Adrenal gland (tissue), 9 donors: ENCODE measurements at regions not wholly inside any gene's neighbourhood (a gene's known extent, or its start where the extent isn't known, plus 50 kb on each side); places are given as distances from the start of the nearest gene placed in this dataset.

ENCODE experiments used
- DNase-seq, 7 donors: peaks; one replicate each; pipeline ENCODE4 v3.0.0-alpha.2; 2019 to 2020
- H3K27ac ChIP-seq, 5 donors: fragments of 200-600 bp; sonication (generic) in 4 of 5; 1 replicate in 3 of 5; 2 replicates in 2 of 5; pipeline versions ENCODE4 v1.5.1 to v1.8.0; 2016 to 2020; ENCODE audit warnings: mild to moderate bottlenecking in 1 of 5
- H3K27me3 ChIP-seq: fragments of 200-600 bp; 2 replicates; pipeline ENCODE4 v1.8.0; 2021
- H3K36me3 ChIP-seq, 2 donors: fragments of 200-600 bp; replicated peaks in 1 of 2; 1 replicate in 1 of 2; 2 replicates in 1 of 2; pipeline versions ENCODE4 v1.5.1 to v1.8.0; 2018 to 2022
- H3K4me1 ChIP-seq, 2 donors: fragments of 200-600 bp; replicated peaks in 1 of 2; 1 replicate in 1 of 2; 2 replicates in 1 of 2; pipeline versions ENCODE4 v1.5.1 to v1.8.0; 2018 to 2021
- H3K4me3 ChIP-seq, 4 donors: fragments of 200-600 bp; sonication (generic) in 3 of 4; one replicate each; pipeline ENCODE4 v1.5.1; 2016 to 2018
- H3K9me3 ChIP-seq, 3 donors: fragments of 200-600 bp; sonication (generic) in 1 of 3; replicated peaks in 1 of 3; 1 replicate in 2 of 3; 2 replicates in 1 of 3; pipeline versions ENCODE4 v1.5.1 to v1.8.0; 2016 to 2021
- POLR2A ChIP-seq, 2 donors: fragments of 450-650 bp; IDR thresholded peaks; one replicate each; pipeline ENCODE4 v1.6.1; 2017; ENCODE audit warnings: antibody characterized with exemption in 2 of 2, mild to moderate bottlenecking in 2 of 2, moderate library complexity in 1 of 2
- WGBS, 4 donors: extraction: QIAGEN DNeasy Blood & Tissue Kit in 2 of 4; methylation state at CpG; one replicate each; pipeline versions ENCODE4 v1.1.5 to v1.1.7; 2013 to 2017; 5-methylcytosine and 5-hydroxymethylcytosine counted together
- intact Hi-C, 2 donors: fragments of 100-400 bp; cut with DNase I; formaldehyde crosslinking; loops; one replicate each; pipeline versions ENCODE4 v1.14.1 to v1.15.0; 2022 to 2023
- TF ChIP-seq, protein P1 (sequence below), 6 experiments: fragments of 450-650 bp in 4 of 6; fragments of 200-600 bp in 2 of 6; sonication (generic) in 1 of 6; IDR thresholded peaks; 1 replicate in 5 of 6; 2 replicates in 1 of 6; pipeline versions ENCODE4 v1.5.1 to v1.8.0; 2016 to 2021; ENCODE audit warnings: antibody characterized with exemption in 6 of 6, mild to moderate bottlenecking in 2 of 6, moderate library complexity in 1 of 6
- donor health status: healthy with polysubstance abuse.
- donor health status: Bipolar disorder and iron deficiency.
- donor health status: DM: yes; HTN: yes; CAD: no.
- donor health status: DM: no; HTN: no; CAD: no.
- donor health status: DM: no; HTN: no; CAD: no.

DNA sequence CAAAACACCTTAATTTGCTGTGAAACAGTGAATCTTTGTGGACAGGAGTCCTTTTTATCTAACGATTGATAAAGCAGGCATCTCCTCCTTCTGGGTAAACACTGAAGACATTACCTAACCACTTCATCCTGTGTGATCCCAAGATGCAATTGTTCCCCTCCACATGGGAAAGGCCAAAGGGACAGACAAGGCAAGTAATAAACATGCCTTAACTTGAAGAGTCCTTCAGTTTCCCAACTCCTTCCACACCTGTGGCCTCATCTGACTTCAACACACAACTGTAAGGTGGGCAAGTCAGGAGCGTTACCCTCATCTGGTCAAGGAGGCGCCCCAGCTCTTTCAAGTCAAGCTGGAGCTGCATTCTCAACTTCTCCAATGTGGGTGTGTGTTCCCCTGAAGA lies 278.6 kb downstream of the ABCC12 start:
- Histone ChIP-seq H3K4me3 (no peak overlapping the region), H3K4me1 (no peaks in the 10 kb centered on the region), H3K27me3 (no peaks in the 10 kb centered on the region), H3K9me3 (no peaks in the 10 kb centered on the region), H3K36me3 (no peaks in the 10 kb centered on the region), H3K27ac (no peak overlapping the region)
- TF ChIP-seq POLR2A (IDR thresholded peaks at IDR 0.05): no peak
- TF ChIP-seq, protein P1, sequence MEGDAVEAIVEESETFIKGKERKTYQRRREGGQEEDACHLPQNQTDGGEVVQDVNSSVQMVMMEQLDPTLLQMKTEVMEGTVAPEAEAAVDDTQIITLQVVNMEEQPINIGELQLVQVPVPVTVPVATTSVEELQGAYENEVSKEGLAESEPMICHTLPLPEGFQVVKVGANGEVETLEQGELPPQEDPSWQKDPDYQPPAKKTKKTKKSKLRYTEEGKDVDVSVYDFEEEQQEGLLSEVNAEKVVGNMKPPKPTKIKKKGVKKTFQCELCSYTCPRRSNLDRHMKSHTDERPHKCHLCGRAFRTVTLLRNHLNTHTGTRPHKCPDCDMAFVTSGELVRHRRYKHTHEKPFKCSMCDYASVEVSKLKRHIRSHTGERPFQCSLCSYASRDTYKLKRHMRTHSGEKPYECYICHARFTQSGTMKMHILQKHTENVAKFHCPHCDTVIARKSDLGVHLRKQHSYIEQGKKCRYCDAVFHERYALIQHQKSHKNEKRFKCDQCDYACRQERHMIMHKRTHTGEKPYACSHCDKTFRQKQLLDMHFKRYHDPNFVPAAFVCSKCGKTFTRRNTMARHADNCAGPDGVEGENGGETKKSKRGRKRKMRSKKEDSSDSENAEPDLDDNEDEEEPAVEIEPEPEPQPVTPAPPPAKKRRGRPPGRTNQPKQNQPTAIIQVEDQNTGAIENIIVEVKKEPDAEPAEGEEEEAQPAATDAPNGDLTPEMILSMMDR (IDR thresholded peaks at IDR 0.05): no peak
- DNase-seq: no peak
- 86 to 92% (median 90%) methylated on average over 3 of the region's 3 CpGs for WGBS, 4 donors
- intact Hi-C loops: no loop called here

DNA sequence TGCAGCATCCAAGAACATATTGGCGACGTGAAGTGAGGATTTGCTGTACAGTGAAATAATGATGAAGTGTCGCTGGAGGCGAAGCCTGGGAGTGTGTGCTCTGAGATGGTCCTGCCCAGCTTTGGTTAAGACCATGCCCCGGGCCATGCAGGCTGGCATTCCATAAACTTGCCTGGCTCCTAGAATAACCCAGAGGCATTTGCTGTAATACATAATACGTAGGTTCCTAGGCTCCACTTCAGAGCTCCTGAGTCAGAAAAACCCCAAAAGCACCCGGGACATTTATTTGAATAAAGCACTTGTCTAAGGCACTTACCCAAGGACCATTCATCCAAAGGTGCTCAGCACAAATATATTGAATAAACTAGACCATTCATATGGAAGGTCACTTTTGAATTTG lies 279.3 kb downstream of the ABCC12 start:
- Histone ChIP-seq H3K27ac (no peak overlapping the region), H3K27me3 (no peaks in the 10 kb centered on the region), H3K4me3 (no peak overlapping the region), H3K9me3 (no peaks in the 10 kb centered on the region), H3K36me3 (no peaks in the 10 kb centered on the region), H3K4me1 (no peaks in the 10 kb centered on the region)
- intact Hi-C loops: no loop called here
- no peak for TF ChIP-seq POLR2A (IDR thresholded peaks at IDR 0.05)
- TF ChIP-seq, protein P1 (IDR thresholded peaks at IDR 0.05): no peak
- WGBS, 4 donors: 88 to 95% (median 90%) methylated on average over 7 of the region's 7 CpGs
- no peak for DNase-seq

DNA sequence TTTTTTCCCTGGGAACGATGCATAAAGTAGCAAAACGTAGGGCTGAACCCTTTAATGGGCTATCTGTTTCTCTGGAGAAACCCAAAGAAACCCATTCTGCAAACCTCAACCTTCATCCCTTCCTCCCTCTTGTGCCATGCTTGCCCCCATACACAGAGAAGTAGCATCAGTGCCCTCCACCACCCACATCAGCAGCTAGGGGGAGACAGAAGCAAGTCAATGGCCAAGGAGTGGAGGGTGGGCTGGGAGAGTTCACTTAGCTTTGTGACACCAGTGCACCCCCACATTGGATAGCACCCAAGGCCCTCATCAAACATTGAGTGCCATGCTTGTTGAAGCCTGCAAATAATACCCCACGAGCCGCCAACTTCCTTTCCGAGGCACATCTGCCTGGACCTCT lies 282.4 kb downstream of the ABCC12 start:
- no peaks in the 10 kb centered on the region for H3K36me3 ChIP-seq
- H3K4me1 ChIP-seq: no peaks in the 10 kb centered on the region
- intact Hi-C loops: no loop called here
- no peaks in the 10 kb centered on the region for H3K27me3 ChIP-seq
- H3K27ac ChIP-seq: no peak overlapping the region
- H3K9me3 ChIP-seq: no peaks in the 10 kb centered on the region
- 81 to 89% (median 84%) methylated on average over 5 of the region's 5 CpGs for whole genome bisulfite sequencing, 4 donors
- TF ChIP-seq, protein P1 (IDR thresholded peaks at IDR 0.05): no peak
- no peak for TF ChIP-seq POLR2A (IDR thresholded peaks at IDR 0.05)
- H3K4me3 ChIP-seq: no peak overlapping the region
- DNase-seq: no peak

DNA sequence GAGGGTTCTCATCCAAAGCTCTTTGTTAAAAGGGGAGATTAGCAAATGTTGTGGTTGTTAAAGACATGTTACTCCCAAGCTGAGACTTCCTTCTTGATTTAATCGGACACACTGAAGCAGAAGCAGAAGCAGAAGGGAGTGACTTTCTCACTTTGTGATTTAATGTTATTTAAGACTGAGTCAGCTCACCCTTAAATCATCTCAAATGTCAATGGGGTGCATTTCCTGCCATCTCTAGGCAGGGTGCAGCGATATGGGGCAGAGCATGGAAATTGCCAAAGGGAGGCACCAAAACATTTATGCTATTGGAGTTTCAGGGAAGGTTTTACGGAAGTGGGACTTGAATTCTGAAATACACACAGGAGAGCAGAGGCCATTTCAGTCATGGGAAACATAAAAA lies 283.6 kb downstream of the ABCC12 start:
- Histone ChIP-seq H3K27ac (no peak overlapping the region), H3K27me3 (no peaks in the 10 kb centered on the region), H3K9me3 (no peaks in the 10 kb centered on the region), H3K4me1 (no peaks in the 10 kb centered on the region), H3K4me3 (no peak overlapping the region), H3K36me3 (no peaks in the 10 kb centered on the region)
- 62 to 74% (median 65%) methylated on average over 3 of the region's 3 CpGs for whole genome bisulfite sequencing, 4 donors
- intact Hi-C loops: no loop called here
- TF ChIP-seq, protein P1 (IDR thresholded peaks at IDR 0.05): no peak
- no peak for TF ChIP-seq POLR2A (IDR thresholded peaks at IDR 0.05)
- no peak for DNase-seq
